ENCODE measurements at regions not wholly inside any gene's neighbourhood (a gene's known extent, or its start where the extent isn't known, plus 50 kb on each side); places are given as distances from the start of the nearest gene placed in this dataset.
"Not testable (repeated sequence)": the region's sequence is repeated elsewhere in the genome, so short reads cannot be mapped to it uniquely, and the experiment has no call there.

DNA sequence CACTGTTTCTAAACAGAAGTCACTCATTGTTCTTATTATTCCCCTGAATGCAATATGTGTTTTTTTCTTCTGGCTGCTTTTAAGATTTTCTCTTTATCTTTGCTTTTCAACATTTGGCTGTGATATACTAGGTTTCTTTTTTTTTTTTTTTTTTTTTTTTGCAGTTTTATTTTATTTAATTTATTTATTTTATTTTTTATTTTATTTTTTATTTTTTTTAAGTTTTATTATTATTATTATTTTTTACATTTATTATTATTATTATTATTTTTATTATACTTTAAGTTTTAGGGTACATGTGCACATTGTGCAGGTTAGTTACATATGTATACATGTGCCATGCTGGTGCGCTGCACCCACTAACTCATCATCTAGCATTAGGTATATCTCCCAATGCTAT, 221.9 kb downstream of the UTP18 start:
- H4K20me1 ChIP-seq (replicated peaks; ENCODE audit: insufficient read depth); H3K4me3 ChIP-seq; H3K27me3 Mint-ChIP-seq (ENCODE audit: insufficient read depth, low read depth, poor library complexity); H3K4me1 Mint-ChIP-seq; H3K36me3 ChIP-seq (ENCODE audit: insufficient read depth); H3K4me3 Mint-ChIP-seq; H3F3A ChIP-seq (replicated peaks; ENCODE audit: low read depth); H3K27ac Mint-ChIP-seq; H3K27me3 ChIP-seq (ENCODE audit: insufficient read depth); DNase-seq (ENCODE audit: low spot score); H3K4me2 ChIP-seq; H3K27ac ChIP-seq (ENCODE audit: low read depth); H3K4me1 ChIP-seq (ENCODE audit: insufficient read depth); ATAC-seq; H3K36me3 Mint-ChIP-seq (ENCODE audit: low read depth); H3K9me2 ChIP-seq (ENCODE audit: insufficient read depth); H3K79me2 ChIP-seq (replicated peaks; ENCODE audit: insufficient read depth); H2AFZ ChIP-seq; H3K9me3 Mint-ChIP-seq: not testable (repeated sequence)

GRCh38 chr17:51486091-51486490, 225.7 kb downstream of the UTP18 start:
- Histone ChIP-seq H3K9me2 (ENCODE audit: insufficient read depth) (no peaks in the 10 kb centered on the region), H3K27ac (ENCODE audit: low read depth) (no peak overlapping the region), H2AFZ (no peak overlapping the region), H3K4me2 (no peak overlapping the region), H3F3A (replicated peaks; ENCODE audit: low read depth) (no peaks in the 10 kb centered on the region), H3K79me2 (replicated peaks; ENCODE audit: insufficient read depth) (no peaks in the 10 kb centered on the region), H3K36me3 (ENCODE audit: insufficient read depth) (no peaks in the 10 kb centered on the region), H4K20me1 (replicated peaks; ENCODE audit: insufficient read depth) (no peaks in the 10 kb centered on the region), H3K4me3 (no peak overlapping the region), H3K4me1 (ENCODE audit: insufficient read depth) (no peaks in the 10 kb centered on the region), H3K27me3 (ENCODE audit: insufficient read depth) (no peaks in the 10 kb centered on the region)
- TF ChIP-seq, protein P1, sequence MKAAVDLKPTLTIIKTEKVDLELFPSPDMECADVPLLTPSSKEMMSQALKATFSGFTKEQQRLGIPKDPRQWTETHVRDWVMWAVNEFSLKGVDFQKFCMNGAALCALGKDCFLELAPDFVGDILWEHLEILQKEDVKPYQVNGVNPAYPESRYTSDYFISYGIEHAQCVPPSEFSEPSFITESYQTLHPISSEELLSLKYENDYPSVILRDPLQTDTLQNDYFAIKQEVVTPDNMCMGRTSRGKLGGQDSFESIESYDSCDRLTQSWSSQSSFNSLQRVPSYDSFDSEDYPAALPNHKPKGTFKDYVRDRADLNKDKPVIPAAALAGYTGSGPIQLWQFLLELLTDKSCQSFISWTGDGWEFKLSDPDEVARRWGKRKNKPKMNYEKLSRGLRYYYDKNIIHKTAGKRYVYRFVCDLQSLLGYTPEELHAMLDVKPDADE (IDR thresholded peaks at IDR 0.05): no peak
- TF ChIP-seq POLR2AphosphoS5 (IDR thresholded peaks at IDR 0.05; ENCODE audit: low read depth): no peak
- no peak for TF ChIP-seq EZH2 (IDR thresholded peaks at IDR 0.05; ENCODE audit: low read depth, unreplicated experiment)
- TF ChIP-seq JUNB (IDR thresholded peaks at IDR 0.05; ENCODE audit: unreplicated experiment): no peak
- TF ChIP-seq REST (IDR thresholded peaks at IDR 0.05; ENCODE audit: unreplicated experiment): no peak
- Mint-ChIP-seq H3K36me3 (ENCODE audit: low read depth) (peaks cover 4% of the 10 kb centered on the region; the same call in 1 of the 3 replicates), H3K27ac (no peak overlapping the region), H3K4me1 (peaks cover 5% of the 10 kb centered on the region; the same call in 2 of the 3 replicates), H3K4me3 (no peak overlapping the region), H3K9me3 (peaks cover 7% of the 10 kb centered on the region; the same call in 2 of the 3 replicates), H3K27me3 (ENCODE audit: insufficient read depth, low read depth, poor library complexity) (peaks cover 2% of the 10 kb centered on the region)
- no peak for ATAC-seq
- DNase-seq (ENCODE audit: low spot score): no peak
